CD4-positive, alpha-beta T cell treated with Interleukin-15 for 1 hour (primary cell): ENCODE measurements at regions not wholly inside any gene's neighbourhood (a gene's known extent, or its start where the extent isn't known, plus 50 kb on each side); places are given as distances from the start of the nearest gene placed in this dataset.
"Not testable (repeated sequence)": the region's sequence is repeated elsewhere in the genome, so short reads cannot be mapped to it uniquely, and the experiment has no call there.

Source experiments
- DNase-seq: peaks from one replicate; pipeline ENCODE4 v3.0.0-alpha.2; 2020

DNA sequence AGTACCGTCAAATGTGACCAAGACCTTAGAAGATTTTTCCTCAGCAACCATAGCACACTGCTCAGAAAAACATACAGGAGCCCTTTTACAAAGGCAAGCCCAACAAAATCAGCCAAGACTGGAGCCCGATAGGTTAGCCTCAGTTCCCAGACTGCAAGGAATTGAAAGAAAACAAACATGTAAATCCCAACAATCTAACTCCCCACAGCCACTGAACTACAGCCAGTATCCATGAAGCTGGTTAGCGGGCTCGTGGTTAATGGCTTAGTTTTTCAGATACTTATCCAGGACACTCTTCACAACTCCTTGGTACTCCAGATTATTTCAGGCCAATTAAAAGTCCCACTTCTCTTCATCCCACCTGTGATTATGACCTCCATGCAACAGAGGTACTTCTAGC lies 201.6 kb downstream of the IPMK start:
- no peak for DNase-seq

DNA sequence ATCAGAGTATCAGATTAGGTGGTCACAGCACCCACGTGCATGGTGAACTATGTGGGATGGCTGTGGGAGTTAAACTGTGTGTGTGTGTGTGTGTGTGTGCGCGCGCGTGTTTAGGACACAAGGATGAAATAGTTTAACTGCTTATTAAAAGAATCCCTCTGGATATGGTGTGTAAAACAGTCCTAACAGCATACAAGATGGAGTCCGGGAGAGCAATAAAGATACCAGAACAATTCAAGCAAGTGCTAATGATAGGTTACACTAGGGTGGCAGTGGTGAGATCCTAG lies 202.2 kb downstream of the IPMK start:
- DNase-seq: no peak

DNA sequence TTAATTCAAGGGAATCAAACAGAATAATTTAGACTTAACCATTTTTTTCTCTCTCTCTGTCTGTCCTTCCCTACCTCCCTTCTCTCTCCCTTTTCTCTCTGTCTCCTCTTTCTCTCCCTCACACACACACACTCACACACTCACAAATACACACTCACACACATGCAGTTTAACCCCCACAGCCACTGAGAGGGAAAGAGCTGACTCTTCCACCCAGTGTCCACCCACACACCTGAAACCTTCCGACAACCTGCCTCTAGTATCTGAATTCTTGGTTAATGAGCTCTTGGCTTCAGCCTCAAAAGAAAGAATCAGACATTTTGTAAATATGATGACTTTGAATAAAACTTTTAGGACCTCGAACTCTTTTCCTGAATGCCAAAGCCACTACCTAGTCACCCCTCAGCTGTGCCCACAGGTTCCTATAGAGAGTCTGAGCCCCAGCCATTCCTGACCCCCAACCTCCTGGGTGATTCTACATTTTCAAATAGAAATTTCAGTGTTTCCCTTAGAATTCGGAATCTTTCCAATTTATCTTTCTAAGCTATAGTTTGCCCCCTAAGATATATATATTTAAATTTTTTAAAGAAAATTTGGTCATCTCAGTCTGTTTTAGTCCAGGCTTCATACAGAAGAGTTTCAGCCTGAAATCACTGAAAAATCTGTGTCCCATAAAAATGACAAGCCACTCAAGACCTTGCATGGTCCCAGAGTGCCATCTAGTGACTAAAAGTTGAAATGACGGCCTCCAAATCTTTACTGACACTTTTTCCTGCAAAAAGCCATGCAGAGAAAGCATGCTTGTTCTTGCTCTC lies 202.8 kb downstream of the IPMK start:
- no peak for DNase-seq

DNA sequence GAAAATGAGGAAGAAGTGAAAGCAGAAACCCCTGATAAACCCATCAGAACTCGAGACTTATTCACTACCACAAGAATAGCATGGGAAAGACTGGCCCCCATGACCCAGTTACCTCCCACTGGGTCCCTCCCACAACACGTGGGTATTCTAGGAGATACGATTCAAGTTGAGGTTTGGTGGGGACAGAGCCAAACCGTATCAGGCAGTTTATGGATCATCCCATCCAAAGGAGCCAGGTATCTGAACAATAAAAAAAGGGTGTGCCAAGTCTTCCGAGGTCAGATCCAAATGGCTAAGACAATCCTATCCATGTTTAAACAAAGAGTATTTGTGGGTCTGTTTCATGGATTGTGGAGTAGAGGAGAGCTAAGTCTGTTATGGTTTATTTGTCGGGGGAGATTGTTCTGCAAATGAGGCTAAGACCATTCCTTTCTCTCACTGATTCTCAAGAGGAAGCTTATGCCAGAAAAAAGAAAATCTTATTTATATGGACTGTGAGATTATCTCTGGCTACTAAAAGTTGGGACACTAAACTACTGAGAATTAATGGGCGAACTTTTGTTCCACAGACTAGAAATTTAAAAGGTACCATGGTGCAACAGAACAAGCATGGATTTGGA lies 203.7 kb downstream of the IPMK start:
- DNase-seq: no peak

DNA sequence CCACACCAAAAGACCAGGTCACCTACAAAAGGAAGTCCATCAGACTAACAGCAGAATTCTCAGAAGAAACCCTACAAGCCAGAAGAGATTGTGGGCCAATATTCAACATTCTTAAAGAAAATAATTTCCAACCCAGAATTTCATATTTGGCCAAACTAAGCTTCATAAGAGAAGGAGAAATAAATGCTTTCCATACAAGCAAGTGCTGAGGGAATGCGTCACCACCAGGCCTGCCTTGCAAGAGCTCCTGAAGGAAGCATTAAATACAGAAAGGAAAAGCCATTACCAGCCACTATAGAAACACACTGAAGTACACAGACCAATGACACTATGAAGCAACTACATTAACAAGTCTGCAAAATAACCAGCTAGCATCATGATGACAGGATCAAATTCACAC lies 209.0 kb downstream of the IPMK start:
- DNase-seq: not testable (repeated sequence)

DNA sequence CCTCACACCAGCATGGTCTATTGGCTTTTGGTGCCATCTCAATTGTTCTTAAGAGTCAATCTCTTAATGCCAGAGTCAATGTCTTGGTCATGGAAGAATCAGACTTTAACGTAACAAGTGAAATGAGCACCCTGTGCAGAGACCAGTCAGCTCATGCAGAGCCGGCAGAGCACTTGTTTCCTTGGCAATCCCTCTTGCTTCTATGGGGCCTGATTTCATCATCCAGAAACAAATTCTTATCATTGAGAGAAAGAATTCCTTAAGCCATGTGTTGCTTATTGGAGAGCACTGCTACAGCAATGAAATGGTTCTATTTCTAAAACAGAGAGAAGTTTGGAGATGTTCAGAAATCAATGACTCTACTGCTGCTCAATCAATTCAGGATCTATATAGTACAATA lies 212.8 kb downstream of the IPMK start:
- DNase-seq: no peak

DNA sequence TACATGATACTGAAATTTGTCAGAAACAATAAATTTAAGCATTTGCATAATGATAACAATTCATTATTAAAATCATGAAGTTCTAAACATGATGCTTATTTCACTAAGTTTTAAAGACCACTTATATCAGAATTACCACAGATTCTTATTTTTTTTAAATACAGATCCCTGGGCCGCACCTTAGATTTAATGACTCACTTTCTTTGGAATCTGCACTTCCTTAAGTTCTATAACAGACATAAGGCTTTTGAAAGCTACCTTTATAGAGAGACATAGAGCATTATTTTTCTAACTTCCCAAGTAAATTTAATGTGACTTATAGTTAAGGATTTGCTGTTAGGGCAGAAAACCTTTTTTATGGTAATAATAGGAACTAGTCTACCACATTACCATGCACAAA lies 214.9 kb downstream of the IPMK start:
- DNase-seq: no peak

DNA sequence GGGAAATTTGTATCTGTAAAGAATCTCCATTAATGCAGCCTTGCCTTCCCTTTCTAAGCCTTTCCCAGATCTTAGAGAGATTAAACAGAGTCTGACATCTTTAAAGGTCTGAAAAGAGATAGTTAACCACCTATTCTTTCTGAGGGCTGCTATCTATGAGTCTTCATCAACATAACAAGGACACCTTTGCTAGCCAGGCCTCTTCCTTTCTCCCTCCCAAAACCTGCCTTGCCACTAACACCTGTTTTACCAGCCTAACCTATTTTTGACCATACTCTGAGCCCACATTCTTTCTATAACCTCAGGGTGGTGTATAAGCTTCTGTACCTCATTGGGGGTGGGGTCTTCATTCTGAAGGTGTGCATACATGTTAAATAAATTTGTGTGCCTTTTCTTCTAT lies 217.1 kb downstream of the IPMK start:
- no peak for DNase-seq

DNA sequence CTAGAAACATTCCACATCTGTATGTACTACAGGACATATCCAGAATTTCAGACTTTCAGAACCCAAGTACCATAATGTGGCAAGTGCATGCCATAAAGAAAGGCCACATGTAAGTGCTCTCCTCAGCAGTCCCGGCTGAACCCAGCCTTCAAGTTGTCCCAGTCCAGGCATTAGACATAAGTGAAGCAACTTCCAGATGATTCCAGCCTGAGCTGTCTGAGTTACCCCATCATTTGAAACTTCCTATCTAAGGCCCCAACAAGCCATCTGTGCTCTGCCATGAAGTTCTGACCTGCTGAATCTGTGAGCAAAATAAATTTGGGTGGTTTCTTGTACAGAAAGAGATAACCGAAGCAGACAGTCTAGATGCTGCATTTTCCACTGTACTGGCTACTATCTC lies 218.8 kb downstream of the IPMK start:
- DNase-seq: no peak

DNA sequence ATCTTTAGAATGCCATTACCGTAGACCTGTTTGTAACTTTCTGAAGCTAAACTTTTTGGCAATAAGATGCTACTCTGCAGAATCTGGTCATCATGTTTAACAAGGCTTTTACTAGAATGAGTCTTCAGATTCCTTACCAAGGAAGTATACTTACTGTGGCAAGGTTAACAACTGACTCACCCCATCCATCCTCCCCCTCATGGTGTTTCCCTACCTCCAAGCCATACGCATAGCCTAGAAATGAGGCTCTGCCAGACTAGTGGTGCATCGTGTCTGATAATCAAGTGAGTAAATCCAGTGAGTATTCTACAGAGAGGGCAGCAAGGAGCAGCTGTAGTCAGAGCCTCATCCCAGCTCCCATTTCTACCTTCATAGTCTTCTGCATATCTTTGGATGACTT lies 223.6 kb downstream of the IPMK start:
- no peak for DNase-seq

DNA sequence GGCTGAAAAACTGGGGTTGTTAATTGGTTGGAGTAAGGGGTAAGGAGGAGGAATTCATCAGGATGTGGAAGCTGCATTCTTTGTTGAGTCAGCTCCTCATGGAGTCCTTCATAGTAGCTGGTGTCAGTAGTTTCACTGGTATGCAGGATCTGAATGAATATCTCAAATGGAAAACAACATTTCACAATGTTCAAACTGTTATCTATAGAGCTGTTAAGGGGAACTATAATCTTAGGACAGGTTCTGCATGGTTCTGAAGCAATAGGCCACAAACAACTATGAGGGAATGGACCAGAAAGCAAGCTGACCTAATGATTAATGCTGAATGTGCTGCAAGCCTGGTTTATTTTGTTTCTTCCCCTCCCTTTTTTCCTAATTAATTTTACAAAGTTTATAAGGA lies 225.8 kb downstream of the IPMK start:
- DNase-seq: no peak

DNA sequence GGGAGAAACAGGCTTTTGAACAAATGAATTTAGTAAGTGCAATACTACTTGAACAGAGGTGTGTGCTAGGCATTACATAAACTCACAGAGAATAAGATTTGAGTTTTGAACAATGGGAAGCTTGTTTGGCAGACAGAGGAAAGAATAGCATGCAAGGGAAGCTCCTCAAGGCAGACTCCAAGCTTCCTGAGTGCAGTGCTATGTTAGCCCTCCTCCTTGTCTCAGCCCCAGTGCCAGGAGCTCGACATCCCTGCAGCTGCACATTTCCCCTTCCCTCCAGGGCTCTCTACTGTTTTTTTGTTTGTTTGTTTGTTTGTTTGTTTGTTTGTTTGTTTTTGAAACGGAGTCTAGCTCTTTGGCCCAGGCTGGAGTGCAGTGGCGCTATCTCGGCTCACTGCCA lies 237.5 kb downstream of the IPMK start:
- DNase-seq: no peak

DNA sequence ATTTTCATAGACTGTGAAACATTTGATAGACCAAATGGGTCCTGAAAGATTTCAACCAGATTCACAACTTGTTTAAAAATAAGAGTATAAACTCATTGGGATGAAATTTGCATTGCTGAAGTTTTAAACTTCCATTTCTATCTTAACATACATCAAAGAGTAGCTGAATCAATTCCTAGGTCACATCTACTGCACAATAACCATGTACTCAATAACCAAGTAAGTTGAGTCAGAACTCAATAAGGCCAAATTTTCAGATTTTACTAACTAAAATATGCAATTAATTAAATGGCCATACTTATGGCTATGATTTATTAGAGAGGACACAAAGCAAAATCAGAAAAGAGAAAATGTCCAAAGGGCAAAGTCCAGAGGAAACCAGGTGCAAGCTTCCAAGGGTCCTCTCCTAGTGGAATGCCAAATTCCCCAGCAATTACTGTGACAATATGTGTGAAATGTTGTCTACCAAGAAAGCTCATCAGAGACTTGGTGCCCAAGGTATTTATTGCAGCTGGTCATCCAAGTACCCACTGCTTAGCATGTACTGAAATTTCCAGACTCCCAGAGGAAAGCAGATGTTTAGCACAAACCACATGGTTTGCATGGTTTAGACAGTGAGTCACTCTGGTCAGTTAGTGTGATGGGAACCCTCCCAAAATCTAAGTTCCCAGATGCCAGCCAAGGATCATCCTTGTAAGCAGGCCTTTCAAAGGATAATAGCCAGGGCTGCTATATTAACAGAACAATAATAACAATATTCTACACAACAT lies 238.9 kb downstream of the IPMK start:
- DNase-seq: no peak

DNA sequence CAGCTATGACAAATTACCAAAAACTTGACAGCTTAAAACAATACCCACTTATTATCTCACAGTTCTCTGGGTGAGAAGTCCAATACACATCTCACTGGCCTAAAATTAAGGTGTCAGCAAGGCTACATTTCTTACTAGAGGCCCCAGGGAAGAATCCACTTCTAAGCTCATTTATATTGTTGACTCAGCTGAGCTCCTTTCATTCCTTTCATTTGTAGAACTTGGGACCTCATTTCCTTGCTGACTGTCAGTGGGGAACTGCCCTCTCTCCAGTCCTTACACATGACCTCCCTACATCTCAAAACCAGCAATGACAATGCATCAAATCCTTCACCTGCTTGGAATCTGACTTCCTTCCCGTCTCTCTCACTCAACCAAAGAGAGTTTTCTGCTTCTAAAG lies 240.3 kb downstream of the IPMK start:
- DNase-seq: no peak

DNA sequence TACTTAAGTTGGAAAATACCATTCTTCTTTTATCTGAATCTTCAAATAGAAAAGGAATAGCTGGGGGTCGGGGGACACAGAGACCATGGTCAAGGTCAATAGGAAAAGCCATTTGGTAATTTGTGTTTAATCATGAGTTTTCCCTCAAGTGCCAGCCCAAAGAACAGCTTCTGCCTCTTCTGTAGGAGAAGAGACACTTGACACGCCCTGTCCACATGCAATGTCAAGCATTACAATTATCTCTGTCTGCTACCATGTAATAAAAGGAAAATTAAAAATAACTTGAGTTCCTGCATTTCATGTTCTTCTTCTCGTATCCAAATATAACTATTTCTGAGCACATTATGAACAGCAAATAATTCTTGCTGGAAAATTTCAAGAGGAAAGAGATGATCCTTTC lies 241.7 kb downstream of the IPMK start:
- DNase-seq: no peak

DNA sequence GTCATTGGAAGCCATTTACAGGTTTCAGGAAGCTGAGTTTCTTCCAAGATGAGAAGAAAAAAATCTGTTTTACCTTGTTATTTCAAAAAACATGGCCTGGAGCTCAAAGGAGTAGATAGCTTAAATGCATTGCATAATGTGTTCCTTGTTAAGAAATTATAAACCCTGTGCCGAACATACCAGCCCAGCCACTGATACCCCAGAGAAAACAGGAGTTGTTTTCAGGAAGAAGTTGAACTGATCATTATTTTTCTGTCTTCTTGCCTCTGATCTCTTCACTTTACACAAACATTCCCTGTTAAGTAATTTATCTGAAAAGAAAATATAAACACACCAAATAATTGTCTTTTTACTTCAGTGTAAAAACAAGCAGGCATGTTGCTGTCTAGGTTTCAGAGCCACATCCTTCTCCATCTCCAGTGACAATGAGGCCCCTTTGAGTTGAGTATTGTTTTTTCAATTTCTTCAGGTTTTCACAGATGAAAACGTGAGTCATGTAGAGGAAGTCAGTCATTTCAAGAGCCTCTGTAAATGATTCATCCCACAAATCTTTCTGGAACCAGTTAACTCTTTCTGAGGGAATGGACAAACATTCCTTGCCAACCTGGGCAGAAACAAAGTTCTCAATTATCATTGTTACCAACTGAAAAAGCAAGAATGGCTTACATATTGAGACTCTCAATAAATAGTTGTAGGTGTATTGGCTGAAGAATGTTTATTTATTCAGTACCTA lies 244.2 kb downstream of the IPMK start:
- no peak for DNase-seq

DNA sequence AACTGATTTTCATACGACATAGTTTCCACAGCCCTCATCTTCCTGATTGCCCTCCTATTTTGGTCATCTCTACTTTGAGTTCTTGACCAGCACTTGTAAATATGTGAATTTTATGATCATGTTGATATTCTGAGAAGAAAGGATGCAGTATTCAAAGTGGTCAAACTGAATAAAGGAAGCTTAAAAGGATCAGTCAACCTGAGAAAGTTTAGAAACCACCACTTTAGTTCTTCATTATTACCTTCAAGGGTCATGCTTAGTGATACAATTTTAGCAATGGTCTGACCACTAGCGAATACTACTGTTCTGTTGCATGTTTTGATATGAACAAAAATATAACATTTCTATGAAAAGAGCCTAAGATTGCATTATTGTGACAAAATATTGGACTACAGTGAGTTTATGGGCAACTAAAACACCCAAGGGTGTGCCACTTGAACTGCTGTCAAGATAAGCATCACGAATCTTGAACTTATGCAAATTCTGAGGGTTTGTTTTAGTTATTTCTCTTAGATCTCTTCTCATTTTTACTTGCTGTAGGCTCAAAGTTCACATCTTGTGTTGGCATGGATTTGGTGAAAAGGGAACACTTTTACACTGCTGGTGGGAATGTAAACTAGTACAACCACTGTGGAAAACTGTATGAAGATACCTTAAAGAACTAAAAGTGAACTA lies 247.7 kb downstream of the IPMK start:
- no peak for DNase-seq

DNA sequence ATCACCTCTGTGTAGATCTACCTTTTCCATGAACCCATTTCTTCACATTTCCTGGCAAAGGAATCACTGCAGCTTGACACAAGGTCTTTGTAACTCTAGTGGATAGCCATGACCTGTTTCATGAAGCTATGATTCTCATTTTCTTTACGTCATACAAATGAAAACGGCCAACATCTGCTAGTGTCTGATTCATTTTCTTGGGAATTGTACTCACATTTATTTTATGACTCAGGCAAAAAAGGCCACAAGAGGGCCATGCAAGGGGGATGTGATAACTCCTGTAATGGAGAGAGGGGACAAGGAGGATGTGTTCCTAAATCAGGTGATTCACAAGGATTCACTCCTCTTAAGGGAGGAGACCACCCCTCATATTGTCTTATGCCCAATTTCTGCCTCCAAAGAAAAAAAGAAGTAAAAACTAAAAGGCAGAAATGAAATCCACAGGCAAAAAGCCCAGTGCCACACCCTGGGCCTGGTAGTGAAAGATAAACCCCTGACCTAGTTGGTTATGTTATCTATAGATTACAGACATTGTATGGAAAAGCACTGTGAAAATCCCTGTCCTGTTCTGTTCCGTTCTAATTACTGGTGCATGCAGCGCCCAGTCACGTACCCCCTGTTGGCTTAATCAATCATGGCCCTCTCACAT lies 249.9 kb downstream of the IPMK start:
- no peak for DNase-seq

DNA sequence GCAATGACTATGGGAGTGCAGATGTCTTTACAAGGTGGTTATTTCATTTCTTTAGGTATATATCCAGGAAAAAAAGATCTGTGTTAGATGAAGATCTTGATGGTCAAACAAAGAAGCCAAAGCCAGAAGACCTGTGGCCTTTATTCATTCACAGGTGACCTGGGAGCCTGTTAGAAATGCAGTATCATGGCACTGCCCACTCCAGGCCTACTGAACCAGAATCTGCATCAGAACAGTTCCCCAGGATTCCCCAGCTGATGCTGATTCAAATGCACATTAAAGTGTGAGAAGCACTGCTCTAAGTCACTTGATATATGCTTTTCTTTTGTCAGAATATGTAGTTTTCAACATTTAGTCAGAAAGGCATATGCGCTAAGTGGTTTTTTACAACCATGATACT lies 251.1 kb downstream of the IPMK start:
- no peak for DNase-seq

DNA sequence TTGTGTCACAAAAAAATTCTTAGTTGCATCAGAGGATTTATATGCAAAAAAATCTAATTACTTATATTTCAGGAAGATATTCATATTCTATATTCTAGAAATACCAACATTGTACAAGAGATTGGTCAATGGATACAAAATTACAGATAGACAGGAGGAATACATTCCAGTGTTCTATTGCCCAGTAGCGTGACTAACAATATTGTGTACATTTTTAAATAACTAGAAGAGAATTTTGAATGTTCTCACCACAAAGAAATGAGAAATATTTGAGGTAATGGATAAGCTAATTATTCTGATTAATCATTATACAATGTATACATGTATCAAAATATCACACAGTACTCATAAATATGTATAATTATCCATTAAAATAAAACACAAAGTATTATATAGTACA lies 253.3 kb downstream of the IPMK start:
- no peak for DNase-seq

DNA sequence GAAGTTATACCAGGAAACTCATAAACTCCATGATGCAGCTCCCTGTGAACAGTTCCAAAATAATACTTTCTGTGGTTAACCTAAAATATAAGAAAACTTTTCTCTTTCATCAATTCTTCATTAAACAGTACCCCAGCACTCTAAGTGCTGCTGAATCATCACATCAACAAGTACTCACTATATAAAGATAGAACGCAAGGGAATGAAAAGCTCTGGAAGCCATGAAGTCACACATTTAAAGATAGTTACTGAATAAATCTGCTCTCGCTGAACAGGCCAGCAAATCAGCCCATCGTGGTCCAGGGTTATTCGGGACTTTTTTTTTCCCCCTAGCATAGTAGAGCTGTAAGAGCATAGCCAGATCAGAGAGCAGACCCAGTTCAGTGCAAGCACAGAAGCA lies 254.3 kb downstream of the IPMK start:
- DNase-seq: no peak

DNA sequence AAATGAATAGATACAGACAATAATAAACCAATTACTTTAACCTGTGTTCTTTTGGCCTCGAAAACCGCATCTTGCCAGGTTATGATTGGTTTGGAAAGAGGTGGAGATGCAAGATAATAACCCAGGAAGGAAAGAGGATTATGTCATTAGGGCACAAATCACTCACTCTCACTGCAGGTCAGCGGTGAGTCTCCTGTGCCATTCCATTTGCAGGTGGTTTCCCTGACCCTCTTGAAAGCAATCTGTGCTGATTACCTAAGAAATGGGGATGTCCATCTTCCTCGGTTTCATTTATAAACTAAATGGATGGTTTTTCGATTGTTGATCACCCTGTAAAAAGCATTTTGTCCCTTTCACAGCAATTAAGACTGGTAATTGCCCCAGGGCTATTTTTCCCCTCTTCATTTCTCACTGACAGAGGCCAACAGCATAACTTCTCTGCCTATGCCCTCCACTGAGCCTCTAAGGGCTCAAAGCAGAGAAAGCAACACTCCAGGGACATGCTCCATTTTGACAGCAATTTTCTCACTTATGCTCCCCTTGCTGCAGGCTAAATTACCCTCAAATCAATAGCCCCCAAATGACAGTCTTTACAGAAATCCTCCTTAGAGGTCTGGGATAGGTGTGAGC lies 257.5 kb downstream of the IPMK start:
- DNase-seq: no peak
